PC-3 (cell line): ENCODE measurements at regions not wholly inside any gene's neighbourhood (a gene's known extent, or its start where the extent isn't known, plus 50 kb on each side); places are given as distances from the start of the nearest gene placed in this dataset.
"Not testable (repeated sequence)": the region's sequence is repeated elsewhere in the genome, so short reads cannot be mapped to it uniquely, and the experiment has no call there.

Source experiments
- ATAC-seq: fragments of 200-7000 bp; cut with Tn5 transposase; 2 replicates; pipeline ENCODE4 v1.9.1; 2020; ENCODE audit warnings: mild to moderate bottlenecking, moderate library complexity
- BruUV-seq: library from RNA; stranded (reverse); fragments of 400-500 nt; replicated peaks from 2 replicates; lab custom pipeline; 2021; lab: Mats Ljungman, UMichigan
- CTCF ChIA-PET: fragments of 300-600 bp; sonication (Branson Sonifier 250); formaldehyde crosslinking; loops from one replicate; lab custom pipeline; 2022; ENCODE audit warnings: antibody characterized with exemption; lab: Charles Lee
- POLR2A ChIA-PET: fragments of 300-600 bp; sonication (Branson Sonifier 250); formaldehyde crosslinking; loops from one replicate; lab custom pipeline; 2022; ENCODE audit warnings: antibody characterized with exemption; ENCODE audit not compliant: unreplicated experiment; lab: Charles Lee
- DNase-seq: peaks from one replicate; pipeline ENCODE4 v3.0.0-alpha.2; 2015
- H2AFZ ChIP-seq: fragments of 300-600 bp; sonication (generic); 2 replicates; pipeline ENCODE4 v1.6.0; 2016; ENCODE audit warnings: antibody characterized with exemption, low read length
- H3F3A ChIP-seq: fragments of 300-600 bp; sonication (generic); one replicate; pipeline ENCODE4 v1.6.0; 2017; ENCODE audit warnings: antibody characterized with exemption, low read length, control low read depth, mild to moderate bottlenecking; ENCODE audit not compliant: unreplicated experiment
- H3K27ac ChIP-seq: fragments of 300-600 bp; sonication (generic); 2 replicates; pipeline ENCODE4 v1.5.1; 2016; ENCODE audit warnings: mild to moderate bottlenecking, low read length
- H3K27me3 ChIP-seq: fragments of 300-600 bp; sonication (generic); 2 replicates; pipeline ENCODE4 v1.6.1; 2016; ENCODE audit warnings: low read length, mixed read lengths
- H3K36me3 ChIP-seq: fragments of 300-600 bp; sonication (generic); 2 replicates; pipeline ENCODE4 v1.6.1; 2016; ENCODE audit warnings: low read depth, mixed run types, low read length, mixed read lengths
- H3K4me1 ChIP-seq: fragments of 300-600 bp; sonication (generic); 2 replicates; pipeline ENCODE4 v1.5.1; 2016; ENCODE audit warnings: low read length; ENCODE audit not compliant: insufficient read depth
- H3K4me2 ChIP-seq: fragments of 300-600 bp; sonication (generic); 2 replicates; pipeline ENCODE4 v1.6.0; 2016; ENCODE audit warnings: low read length
- H3K4me3 ChIP-seq: fragments of 300-600 bp; sonication (generic); 2 replicates; pipeline ENCODE4 v1.5.1; 2016; ENCODE audit warnings: mild to moderate bottlenecking, low read length, mixed read lengths
- H3K79me2 ChIP-seq: fragments of 300-600 bp; sonication (generic); 2 replicates; pipeline ENCODE4 v1.6.1; 2017; ENCODE audit warnings: low read length, mixed read lengths
- H3K9ac ChIP-seq: fragments of 300-600 bp; sonication (generic); 2 replicates; pipeline ENCODE4 v1.6.0; 2016; ENCODE audit warnings: mild to moderate bottlenecking, low read length
- H3K9me2 ChIP-seq: fragments of 300-600 bp; sonication (generic); replicated peaks from 2 replicates; pipeline ENCODE4 v1.6.1; 2016; ENCODE audit warnings: mixed run types, low read length, mixed read lengths
- H3K9me3 ChIP-seq: fragments of 300-600 bp; sonication (generic); 2 replicates; pipeline ENCODE4 v1.6.1; 2016; ENCODE audit warnings: low read length, mixed read lengths
- H4K20me1 ChIP-seq: fragments of 300-600 bp; sonication (generic); 2 replicates; pipeline ENCODE4 v1.6.1; 2016; ENCODE audit warnings: low read length, mixed read lengths
- EZH2 ChIP-seq: fragments of 300-600 bp; sonication (generic); IDR thresholded peaks from one replicate; pipeline ENCODE4 v1.6.1; 2017; ENCODE audit warnings: antibody characterized with exemption, mild to moderate bottlenecking, low read length; ENCODE audit not compliant: unreplicated experiment
- EZH2phosphoT487 ChIP-seq: fragments of 300-600 bp; sonication (generic); IDR thresholded peaks from 2 replicates; pipeline ENCODE4 v1.6.1; 2018; ENCODE audit warnings: mild to moderate bottlenecking, antibody characterized with exemption, low read length, borderline replicate concordance
- intact Hi-C: fragments of 100-400 bp; cut with micrococcal nuclease; formaldehyde crosslinking; loops from 2 replicates; pipeline ENCODE4 v1.9.0; 2023
- TF ChIP-seq, protein P1 (sequence below): fragments of 300-600 bp; sonication (generic); conservative IDR thresholded peaks from 2 replicates; pipeline ENCODE4 v1.5.1; 2017; ENCODE audit warnings: antibody characterized with exemption, low read depth, mild to moderate bottlenecking, low read length

- no peak for DNase-seq
- ATAC-seq: no peak
- H3K4me2 ChIP-seq: no peak overlapping the region
- no peaks in the 10 kb centered on the region for H3K79me2 ChIP-seq
- BruUV-seq: no TSS peak
- POLR2A ChIA-PET: no interaction called here
- no peak overlapping the region for H3K9ac ChIP-seq
- H2AFZ ChIP-seq: no peak overlapping the region
- TF ChIP-seq EZH2 (no peak), EZH2phosphoT487 (no peak)
- TF ChIP-seq, protein P1, sequence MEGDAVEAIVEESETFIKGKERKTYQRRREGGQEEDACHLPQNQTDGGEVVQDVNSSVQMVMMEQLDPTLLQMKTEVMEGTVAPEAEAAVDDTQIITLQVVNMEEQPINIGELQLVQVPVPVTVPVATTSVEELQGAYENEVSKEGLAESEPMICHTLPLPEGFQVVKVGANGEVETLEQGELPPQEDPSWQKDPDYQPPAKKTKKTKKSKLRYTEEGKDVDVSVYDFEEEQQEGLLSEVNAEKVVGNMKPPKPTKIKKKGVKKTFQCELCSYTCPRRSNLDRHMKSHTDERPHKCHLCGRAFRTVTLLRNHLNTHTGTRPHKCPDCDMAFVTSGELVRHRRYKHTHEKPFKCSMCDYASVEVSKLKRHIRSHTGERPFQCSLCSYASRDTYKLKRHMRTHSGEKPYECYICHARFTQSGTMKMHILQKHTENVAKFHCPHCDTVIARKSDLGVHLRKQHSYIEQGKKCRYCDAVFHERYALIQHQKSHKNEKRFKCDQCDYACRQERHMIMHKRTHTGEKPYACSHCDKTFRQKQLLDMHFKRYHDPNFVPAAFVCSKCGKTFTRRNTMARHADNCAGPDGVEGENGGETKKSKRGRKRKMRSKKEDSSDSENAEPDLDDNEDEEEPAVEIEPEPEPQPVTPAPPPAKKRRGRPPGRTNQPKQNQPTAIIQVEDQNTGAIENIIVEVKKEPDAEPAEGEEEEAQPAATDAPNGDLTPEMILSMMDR: no peak
- H3K27me3 ChIP-seq: no peaks in the 10 kb centered on the region
- H3K4me3 ChIP-seq: no peak overlapping the region
- H3K9me2 ChIP-seq: no peaks in the 10 kb centered on the region
- H3K27ac ChIP-seq: no peak overlapping the region
- H3K4me1 ChIP-seq: no peaks in the 10 kb centered on the region
- H3F3A ChIP-seq: no peaks in the 10 kb centered on the region
- no peaks in the 10 kb centered on the region for H3K36me3 ChIP-seq
- no peaks in the 10 kb centered on the region for H3K9me3 ChIP-seq
- intact Hi-C loops: no loop called here
- CTCF ChIA-PET: no interaction called here
- no peaks in the 10 kb centered on the region for H4K20me1 ChIP-seq
These were observed 202.8 kb upstream of the THUMPD2 start for GRCh38 chr2:39981883-39982311.

DNA sequence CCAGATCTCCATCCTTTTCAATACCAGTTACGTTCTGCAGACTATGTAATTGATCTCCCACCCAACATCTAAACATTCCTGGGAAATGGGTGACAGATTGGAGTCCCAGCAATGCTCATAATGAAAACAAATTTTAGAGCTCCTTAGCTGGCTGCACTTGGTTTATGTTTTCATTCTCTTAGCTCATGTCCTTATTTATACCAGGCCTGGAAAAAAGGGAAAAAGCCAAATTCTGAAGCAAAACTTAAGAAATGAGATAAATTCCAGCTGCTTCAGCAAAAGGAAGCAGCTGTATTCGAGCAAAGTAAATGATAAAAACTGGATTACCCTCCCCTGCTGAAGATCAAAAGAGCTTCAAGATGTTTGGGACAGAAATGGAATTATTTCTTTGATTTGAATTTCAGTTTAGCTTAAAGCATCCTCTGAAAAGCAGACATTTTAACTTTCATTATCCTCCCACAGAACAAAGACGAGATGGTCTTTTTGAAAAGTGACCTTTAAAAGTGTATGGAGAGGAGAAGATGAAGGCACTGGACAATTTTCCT is 196.5 kb upstream of the THUMPD2 start:
- Histone ChIP-seq H3K9me2 (no peaks in the 10 kb centered on the region), H3K79me2 (no peaks in the 10 kb centered on the region), H3K9ac (no peak overlapping the region), H3K27ac (no peak overlapping the region), H4K20me1 (no peaks in the 10 kb centered on the region), H3K27me3 (no peaks in the 10 kb centered on the region), H3K36me3 (no peaks in the 10 kb centered on the region), H3K4me3 (no peak overlapping the region), H3K9me3 (no peaks in the 10 kb centered on the region), H3F3A (no peaks in the 10 kb centered on the region), H3K4me2 (no peak overlapping the region), H3K4me1 (no peaks in the 10 kb centered on the region), H2AFZ (no peak overlapping the region)
- ATAC-seq: no peak
- TF ChIP-seq, protein P1: no peak
- no peak for TF ChIP-seq EZH2phosphoT487
- TF ChIP-seq EZH2: no peak
- POLR2A ChIA-PET: no interaction called here
- BruUV-seq: no TSS peak
- intact Hi-C loops: no loop called here
- CTCF ChIA-PET: no interaction called here
- no peak for DNase-seq

- Histone ChIP-seq H3K27ac (no peak overlapping the region), H3K79me2 (no peaks in the 10 kb centered on the region), H3K4me2 (no peak overlapping the region), H2AFZ (no peak overlapping the region), H4K20me1 (no peaks in the 10 kb centered on the region), H3K36me3 (peaks cover 4% of the 10 kb centered on the region; the same call in 1 of the 2 replicates), H3K4me3 (no peak overlapping the region), H3K9me2 (no peaks in the 10 kb centered on the region), H3K27me3 (no peaks in the 10 kb centered on the region), H3F3A (no peaks in the 10 kb centered on the region), H3K9ac (no peak overlapping the region), H3K9me3 (0 out of 2 replicates have a peak, but pooled peaks cover 5% of the 10 kb centered on the region), H3K4me1 (no peaks in the 10 kb centered on the region)
- intact Hi-C loops: no loop called here
- ATAC-seq: no peak
- BruUV-seq: no TSS peak
- TF ChIP-seq EZH2 (no peak), EZH2phosphoT487 (no peak)
- TF ChIP-seq, protein P1: no peak
- CTCF ChIA-PET: no interaction called here
- POLR2A ChIA-PET: no interaction called here
- DNase-seq: no peak
These were observed 189.0 kb upstream of the THUMPD2 start for GRCh38 chr2:39968037-39968436.

GRCh38 chr2:39960681-39961080 is 181.6 kb upstream of the THUMPD2 start:
- H3K9me3 ChIP-seq, H3K9ac ChIP-seq, BruUV-seq, H3K4me2 ChIP-seq, H3F3A ChIP-seq, H3K4me3 ChIP-seq, H3K27me3 ChIP-seq, CTCF ChIA-PET, intact Hi-C loops, H4K20me1 ChIP-seq, H3K27ac ChIP-seq, H3K9me2 ChIP-seq, ATAC-seq, H3K79me2 ChIP-seq, H3K36me3 ChIP-seq, H3K4me1 ChIP-seq, H2AFZ ChIP-seq, POLR2A ChIA-PET: not testable (repeated sequence)
- peak; percentile 25 for DNase-seq
